ENCODE measurements at regions not wholly inside any gene's neighbourhood (a gene's known extent, or its start where the extent isn't known, plus 50 kb on each side); places are given as distances from the start of the nearest gene placed in this dataset.

DNA sequence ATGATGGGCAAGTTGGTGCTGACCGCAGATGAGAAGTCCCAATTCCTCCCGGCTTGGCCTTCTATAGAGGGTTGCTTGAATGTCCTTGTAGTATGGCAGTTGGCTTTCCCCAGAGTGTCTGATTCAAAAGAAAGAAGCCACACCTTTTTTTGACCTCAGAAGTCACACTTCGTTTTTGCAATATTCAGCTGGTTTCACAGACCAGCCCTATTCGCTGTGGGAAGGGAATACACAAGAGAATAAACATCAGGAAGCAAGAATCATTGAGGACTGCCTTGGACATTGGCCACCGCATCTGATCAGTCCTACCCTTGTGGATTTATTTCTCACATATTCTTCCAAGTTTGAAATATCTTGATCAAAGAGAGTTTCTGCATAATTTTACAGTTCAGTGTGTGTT, 228.6 kb upstream of the SUCLG2 start:
- DNase-seq (ENCODE audit: low read depth, low spot score) (no peak), FAIRE-seq (no peak)
- dilution Hi-C loops (cut with MboI; ENCODE audit: extremely low pct_ligation_motif_present, low sequenced_read_pairs) (no loop called here), intact Hi-C loops (cut with micrococcal nuclease) (no loop called here)
- no peaks in the 10 kb centered on the region for H3K9me1 ChIP-seq (replicated peaks; ENCODE audit: control insufficient read depth, extremely low read depth, insufficient read depth, low read length)
- POLR2A ChIA-PET = no interaction called here
- no peaks in the 10 kb centered on the region for H3K4me1 ChIP-seq (ENCODE audit: control insufficient read depth, extremely low read depth, insufficient read depth, low read length)
- no peak overlapping the region for H3K4me2 ChIP-seq (ENCODE audit: insufficient read depth, low read length)
- no peak overlapping the region for H3K4me3 ChIP-seq (replicated peaks in 1 of 3; ENCODE audit: insufficient read depth in 1 of 3, low read depth in 1 of 3, low read length in 3 of 3)
- H3K9me3 ChIP-seq (replicated peaks; ENCODE audit: control insufficient read depth, insufficient read depth, low read length) = peaks cover 4% of the 10 kb centered on the region
- H3K79me2 ChIP-seq (ENCODE audit: control insufficient read depth, insufficient read depth, low read length) = no peaks in the 10 kb centered on the region
- H3K27ac ChIP-seq (ENCODE audit: insufficient read depth, low read depth, low read length) = no peak overlapping the region
- H3K36me3 ChIP-seq (ENCODE audit: control insufficient read depth in 2 of 2, extremely low read depth in 1 of 2, insufficient read depth in 2 of 2, low read length in 2 of 2) = no peaks in the 10 kb centered on the region
- BruUV-seq (replicated peaks) = no TSS peak
- CTCF ChIA-PET = no interaction called here
- no peak overlapping the region for H2AFZ ChIP-seq (ENCODE audit: low read depth, low read length)
- TF ChIP-seq MYC (IDR thresholded peaks at IDR 0.05; ENCODE audit: low read depth, low read length) (no peak), FOS (IDR thresholded peaks at IDR 0.05; ENCODE audit: borderline replicate concordance, insufficient read depth, low read length) (no peak), EZH2 (IDR thresholded peaks at IDR 0.05; ENCODE audit: borderline replicate concordance, low read depth, low read length, severe bottlenecking) (no peak), POLR2A (IDR thresholded peaks at IDR 0.05; ENCODE audit: low read depth, low read length) (no peak), POLR2AphosphoS5 (IDR thresholded peaks at IDR 0.05; ENCODE audit: insufficient read depth, low read depth, low read length) (no peak), JUN (IDR thresholded peaks at IDR 0.05; ENCODE audit: borderline replicate concordance, insufficient read depth, insufficient read length, low read depth) (no peak), GATA2 (IDR thresholded peaks at IDR 0.05; ENCODE audit: insufficient read depth, insufficient read length, low read depth, low read length) (no peak)
- TF ChIP-seq, protein P1, sequence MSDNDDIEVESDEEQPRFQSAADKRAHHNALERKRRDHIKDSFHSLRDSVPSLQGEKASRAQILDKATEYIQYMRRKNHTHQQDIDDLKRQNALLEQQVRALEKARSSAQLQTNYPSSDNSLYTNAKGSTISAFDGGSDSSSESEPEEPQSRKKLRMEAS (IDR thresholded peaks at IDR 0.05; ENCODE audit: insufficient read depth, insufficient read length) = no peak
- TF ChIP-seq, protein P2, sequence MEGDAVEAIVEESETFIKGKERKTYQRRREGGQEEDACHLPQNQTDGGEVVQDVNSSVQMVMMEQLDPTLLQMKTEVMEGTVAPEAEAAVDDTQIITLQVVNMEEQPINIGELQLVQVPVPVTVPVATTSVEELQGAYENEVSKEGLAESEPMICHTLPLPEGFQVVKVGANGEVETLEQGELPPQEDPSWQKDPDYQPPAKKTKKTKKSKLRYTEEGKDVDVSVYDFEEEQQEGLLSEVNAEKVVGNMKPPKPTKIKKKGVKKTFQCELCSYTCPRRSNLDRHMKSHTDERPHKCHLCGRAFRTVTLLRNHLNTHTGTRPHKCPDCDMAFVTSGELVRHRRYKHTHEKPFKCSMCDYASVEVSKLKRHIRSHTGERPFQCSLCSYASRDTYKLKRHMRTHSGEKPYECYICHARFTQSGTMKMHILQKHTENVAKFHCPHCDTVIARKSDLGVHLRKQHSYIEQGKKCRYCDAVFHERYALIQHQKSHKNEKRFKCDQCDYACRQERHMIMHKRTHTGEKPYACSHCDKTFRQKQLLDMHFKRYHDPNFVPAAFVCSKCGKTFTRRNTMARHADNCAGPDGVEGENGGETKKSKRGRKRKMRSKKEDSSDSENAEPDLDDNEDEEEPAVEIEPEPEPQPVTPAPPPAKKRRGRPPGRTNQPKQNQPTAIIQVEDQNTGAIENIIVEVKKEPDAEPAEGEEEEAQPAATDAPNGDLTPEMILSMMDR (IDR thresholded peaks at IDR 0.05; ENCODE audit: extremely low read depth in 1 of 2, insufficient read depth in 1 of 2, low read depth in 1 of 2, low read length in 2 of 2) = no peak
- H4K20me1 ChIP-seq (replicated peaks; ENCODE audit: control insufficient read depth, extremely low read depth, insufficient read depth, low read length) = no peaks in the 10 kb centered on the region
- H3K27me3 ChIP-seq (ENCODE audit: control insufficient read depth in 2 of 2, insufficient read depth in 2 of 2, low read length in 2 of 2) = no peaks in the 10 kb centered on the region
- no peak overlapping the region for H3K9ac ChIP-seq (replicated peaks; ENCODE audit: extremely low read depth, insufficient read depth, low read length)

Data from endothelial cell of umbilical vein (primary cell).